ENCODE measurements at regions not wholly inside any gene's neighbourhood (a gene's known extent, or its start where the extent isn't known, plus 50 kb on each side); places are given as distances from the start of the nearest gene placed in this dataset.

DNA sequence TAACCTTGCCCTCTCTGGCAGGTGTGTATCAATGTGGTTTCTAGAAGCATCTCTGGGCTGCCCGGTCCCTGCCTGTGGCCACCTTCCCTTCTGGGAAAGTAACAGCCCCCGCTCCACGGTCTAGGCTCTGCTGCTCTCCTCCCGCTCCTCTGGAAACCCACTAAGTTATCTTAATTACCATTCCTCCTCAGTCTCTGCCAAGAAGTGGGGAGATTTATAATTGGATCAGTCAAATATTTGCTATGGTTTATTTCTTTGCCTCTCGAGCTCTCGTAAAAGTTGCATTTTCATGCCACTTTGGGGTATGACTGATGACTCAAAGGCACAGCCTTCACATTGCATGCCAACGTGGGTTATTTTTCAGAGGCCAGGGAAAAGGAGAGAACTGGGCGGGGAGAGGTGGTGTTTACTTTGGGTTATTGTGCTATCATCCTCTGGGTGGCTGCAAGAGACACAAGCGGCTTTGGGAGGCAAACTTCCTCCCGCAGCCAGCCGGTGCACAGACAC, 205.3 kb upstream of the WWC1 start:
- TF ChIP-seq, protein P1, sequence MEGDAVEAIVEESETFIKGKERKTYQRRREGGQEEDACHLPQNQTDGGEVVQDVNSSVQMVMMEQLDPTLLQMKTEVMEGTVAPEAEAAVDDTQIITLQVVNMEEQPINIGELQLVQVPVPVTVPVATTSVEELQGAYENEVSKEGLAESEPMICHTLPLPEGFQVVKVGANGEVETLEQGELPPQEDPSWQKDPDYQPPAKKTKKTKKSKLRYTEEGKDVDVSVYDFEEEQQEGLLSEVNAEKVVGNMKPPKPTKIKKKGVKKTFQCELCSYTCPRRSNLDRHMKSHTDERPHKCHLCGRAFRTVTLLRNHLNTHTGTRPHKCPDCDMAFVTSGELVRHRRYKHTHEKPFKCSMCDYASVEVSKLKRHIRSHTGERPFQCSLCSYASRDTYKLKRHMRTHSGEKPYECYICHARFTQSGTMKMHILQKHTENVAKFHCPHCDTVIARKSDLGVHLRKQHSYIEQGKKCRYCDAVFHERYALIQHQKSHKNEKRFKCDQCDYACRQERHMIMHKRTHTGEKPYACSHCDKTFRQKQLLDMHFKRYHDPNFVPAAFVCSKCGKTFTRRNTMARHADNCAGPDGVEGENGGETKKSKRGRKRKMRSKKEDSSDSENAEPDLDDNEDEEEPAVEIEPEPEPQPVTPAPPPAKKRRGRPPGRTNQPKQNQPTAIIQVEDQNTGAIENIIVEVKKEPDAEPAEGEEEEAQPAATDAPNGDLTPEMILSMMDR (optimal IDR thresholded peaks at IDR 0.05 in 1 of 3, IDR thresholded peaks at IDR 0.05 in 1 of 3, conservative IDR thresholded peaks at IDR 0.05 in 1 of 3; ENCODE audit: extremely low read depth in 1 of 3, insufficient read depth in 2 of 3, low read length in 3 of 3): no peak
- TF ChIP-seq EZH2 (IDR thresholded peaks at IDR 0.05; ENCODE audit: low read length): no peak

Data from keratinocyte (primary cell).